NCI-H146 (cell line): ENCODE measurements at regions not wholly inside any gene's neighbourhood (a gene's known extent, or its start where the extent isn't known, plus 50 kb on each side); places are given as distances from the start of the nearest gene placed in this dataset.

ENCODE experiments used
- DNase-seq: peaks from one replicate; lab custom pipeline; 2025; lab: John Stamatoyannopoulos, UW

- DNase-seq: peak; percentile 3
Measured at GRCh38 chr12:48409938-48410337, 59.2 kb upstream of the ZNF641 start.

- DNase-seq: no peak
Measured at GRCh38 chr12:48413388-48413787, 59.0 kb upstream of the ANP32D start.

GRCh38 chr12:48414021-48414420 lies 58.3 kb upstream of the ANP32D start:
- DNase-seq: no peak

GRCh38 chr12:48419116-48419935 lies 53.0 kb upstream of the ANP32D start:
- no peak for DNase-seq

- no peak for DNase-seq
Measured at GRCh38 chr12:48420039-48420775, 52.2 kb upstream of the ANP32D start.

- DNase-seq: no peak
Measured at GRCh38 chr12:48422060-48422459, 50.3 kb upstream of the ANP32D start.
